ENCODE measurements at regions not wholly inside any gene's neighbourhood (a gene's known extent, or its start where the extent isn't known, plus 50 kb on each side); places are given as distances from the start of the nearest gene placed in this dataset.

GRCh38 chr1:100614570-100614969 lies 76.6 kb downstream of the GPR88 start (continued):
- TF ChIP-seq CHD7 (IDR thresholded peaks at IDR 0.05; ENCODE audit: insufficient replicate concordance, low read length) (no peak), EP300 (IDR thresholded peaks at IDR 0.05; ENCODE audit: borderline replicate concordance in 1 of 2, low read depth in 2 of 2, low read length in 2 of 2) (no peak), TAF7 (optimal IDR thresholded peaks at IDR 0.05; ENCODE audit: borderline replicate concordance, low read depth, low read length) (no peak), SUZ12 (IDR thresholded peaks at IDR 0.05; ENCODE audit: low read length) (no peak), KDM5A (IDR thresholded peaks at IDR 0.05; ENCODE audit: low read length) (no peak), ASH2L (IDR thresholded peaks at IDR 0.05; ENCODE audit: low read length) (no peak), SP2 (IDR thresholded peaks at IDR 0.05; ENCODE audit: low read length) (no peak), JUN (IDR thresholded peaks at IDR 0.05; ENCODE audit: low read depth, low read length) (no peak), ZNF274 (IDR thresholded peaks at IDR 0.05; ENCODE audit: borderline replicate concordance, extremely low read depth, low read length) (no peak), CTCF (IDR thresholded peaks at IDR 0.05; ENCODE audit: control extremely low read depth in 1 of 3, insufficient read depth in 1 of 3, low read depth in 1 of 3, low read length in 3 of 3) (no peak)

Data from H1 (cell line).